ENCODE measurements at regions not wholly inside any gene's neighbourhood (a gene's known extent, or its start where the extent isn't known, plus 50 kb on each side); places are given as distances from the start of the nearest gene placed in this dataset.

- TF ChIP-seq CTCF (conservative IDR thresholded peaks at IDR 0.05; ENCODE audit: control insufficient read depth, insufficient read depth, low read depth, low read length): no peak
- no peak overlapping the region for H3K4me3 ChIP-seq (ENCODE audit: control insufficient read depth, low read depth, low read length)
- no peak for DNase-seq (ENCODE audit: low read depth)
These were observed 52.7 kb upstream of the ALK start for GRCh38 chr2:29974086-29974485.

- TF ChIP-seq CTCF (conservative IDR thresholded peaks at IDR 0.05; ENCODE audit: control insufficient read depth, insufficient read depth, low read depth, low read length): no peak
- no peak for DNase-seq (ENCODE audit: low read depth)
These were observed 55.9 kb upstream of the ALK start for GRCh38 chr2:29977284-29977683.

GRCh38 chr2:29981402-29981801 is 60.0 kb upstream of the ALK start:
- H3K4me3 ChIP-seq (ENCODE audit: control insufficient read depth, low read depth, low read length): no peak overlapping the region
- DNase-seq (ENCODE audit: low read depth): no peak
- TF ChIP-seq CTCF (conservative IDR thresholded peaks at IDR 0.05; ENCODE audit: control insufficient read depth, insufficient read depth, low read depth, low read length): no peak

More at GRCh38 chr2:29977284-29977683, 55.9 kb upstream of the ALK start:
- no peak overlapping the region for H3K4me3 ChIP-seq (ENCODE audit: control insufficient read depth, low read depth, low read length)

GRCh38 chr2:29983308-29983707 is 61.9 kb upstream of the ALK start:
- no peak overlapping the region for H3K4me3 ChIP-seq (ENCODE audit: control insufficient read depth, low read depth, low read length)
- no peak for TF ChIP-seq CTCF (conservative IDR thresholded peaks at IDR 0.05; ENCODE audit: control insufficient read depth, insufficient read depth, low read depth, low read length)
- DNase-seq (ENCODE audit: low read depth): no peak

- H3K4me3 ChIP-seq (ENCODE audit: control insufficient read depth, low read depth, low read length): no peak overlapping the region
- no peak for TF ChIP-seq CTCF (conservative IDR thresholded peaks at IDR 0.05; ENCODE audit: control insufficient read depth, insufficient read depth, low read depth, low read length)
- DNase-seq (ENCODE audit: low read depth): no peak
These were observed 65.8 kb upstream of the ALK start for GRCh38 chr2:29987146-29987545.

- H3K4me3 ChIP-seq (ENCODE audit: control insufficient read depth, low read depth, low read length): no peak overlapping the region
- TF ChIP-seq CTCF (conservative IDR thresholded peaks at IDR 0.05; ENCODE audit: control insufficient read depth, insufficient read depth, low read depth, low read length): no peak
- no peak for DNase-seq (ENCODE audit: low read depth)
These were observed 68.7 kb upstream of the ALK start for GRCh38 chr2:29990129-29990528.

- no peak for DNase-seq (ENCODE audit: low read depth)
- no peak for TF ChIP-seq CTCF (conservative IDR thresholded peaks at IDR 0.05; ENCODE audit: control insufficient read depth, insufficient read depth, low read depth, low read length)
- H3K4me3 ChIP-seq (ENCODE audit: control insufficient read depth, low read depth, low read length): no peak overlapping the region
These were observed 69.7 kb upstream of the ALK start for GRCh38 chr2:29991086-29991485.
